HCT116 (cell line): ENCODE measurements at regions not wholly inside any gene's neighbourhood (a gene's known extent, or its start where the extent isn't known, plus 50 kb on each side); places are given as distances from the start of the nearest gene placed in this dataset.

Source experiments
- ATAC-seq: fragments of 200-7000 bp; cut with Tn5 transposase; 2 replicates; pipeline ENCODE4 v1.9.1; 2020; ENCODE audit warnings: mild to moderate bottlenecking, moderate library complexity
- BruUV-seq: library from RNA; stranded (reverse); fragments of 400-500 nt; replicated peaks from 2 replicates; lab custom pipeline; 2021; lab: Mats Ljungman, UMichigan
- CTCF ChIA-PET: fragments of 300-600 bp; sonication (Branson Sonifier 250); formaldehyde crosslinking; loops from one replicate; lab custom pipeline; 2021; ENCODE audit warnings: antibody characterized with exemption; lab: Charles Lee
- POLR2A ChIA-PET: fragments of 300-600, 350-600 bp; sonication (Branson Sonifier 250); formaldehyde crosslinking; loops from one replicate; lab custom pipeline; 2021; ENCODE audit warnings: antibody characterized with exemption; lab: Charles Lee
- RAD21 ChIA-PET, 2 experiments: fragments of 300-600 bp; sonication (Branson Sonifier 250); formaldehyde crosslinking; loops; one replicate each; lab custom pipeline; 2023; ENCODE audit warnings: low total read pairs in 2 of 2; ENCODE audit not compliant: uncharacterized antibody in 2 of 2, unreplicated experiment in 2 of 2, low non-redundant PET in 1 of 2; lab: Charles Lee
- DNase-seq: peaks from one replicate; pipeline ENCODE4 v3.0.0-alpha.2; 2010; ENCODE audit warnings: low read depth, low spot score
- H2AFZ ChIP-seq: fragments of 200-600 bp; shearing (Covaris generic), sonication (generic); 2 replicates; pipeline ENCODE4 v1.6.1; 2017; ENCODE audit warnings: low read depth, mixed run types, mixed read lengths, antibody characterized with exemption, low read length; ENCODE audit not compliant: poor library complexity, severe bottlenecking
- H3K27ac ChIP-seq: 2 replicates; pipeline ENCODE4 v1.5.1; 2012; ENCODE audit warnings: low read depth, low read length
- H3K27me3 ChIP-seq: fragments of 200-600 bp; sonication (generic); 2 replicates; pipeline ENCODE4 v1.6.1; 2016; ENCODE audit warnings: mixed run types, low read length, mixed read lengths; ENCODE audit not compliant: insufficient read depth
- H3K36me3 ChIP-seq, 2 experiments: fragments of 200-500 bp in 1 of 2; fragments of 200-600 bp in 1 of 2; sonication (Bioruptor generic) in 1 of 2; sonication (generic) in 1 of 2; 2 replicates each; pipeline versions ENCODE4 v1.5.1 to v1.6.1; 2014 to 2016; ENCODE audit warnings: low read length in 2 of 2, inconsistent platforms in 1 of 2, mixed read lengths in 1 of 2, mixed run types in 1 of 2; ENCODE audit not compliant: insufficient read depth in 2 of 2, control insufficient read depth in 1 of 2
- H3K4me1 ChIP-seq, 2 experiments: fragments of 200-600 bp in 1 of 2; sonication (generic) in 1 of 2; 2 replicates each; pipeline versions ENCODE4 v1.5.1 to v1.6.1; 2012 to 2017; ENCODE audit warnings: low read length in 2 of 2, inconsistent platforms in 1 of 2, mild to moderate bottlenecking in 1 of 2, mixed read lengths in 1 of 2, mixed run types in 1 of 2, moderate library complexity in 1 of 2; ENCODE audit not compliant: insufficient read depth in 2 of 2, control insufficient read depth in 1 of 2
- H3K4me2 ChIP-seq: fragments of 200-600 bp; sonication (generic); 2 replicates; pipeline ENCODE4 v1.6.1; 2017; ENCODE audit warnings: mixed run types, low read length, mixed read lengths
- H3K4me3 ChIP-seq, 2 experiments: fragments of 200-600 bp in 1 of 2; sonication (generic) in 1 of 2; replicated peaks in 1 of 2; 2 replicates each; pipeline ENCODE4 v1.5.1; 2011 to 2016; ENCODE audit warnings: low read length in 2 of 2, control low read depth in 1 of 2, low read depth in 1 of 2, mild to moderate bottlenecking in 1 of 2, mixed read lengths in 1 of 2, mixed run types in 1 of 2
- H3K79me2 ChIP-seq: fragments of 200-600 bp; sonication (generic); 2 replicates; pipeline ENCODE4 v1.6.1; 2017; ENCODE audit warnings: mild to moderate bottlenecking, mixed run types, low read length, moderate library complexity, mixed read lengths; ENCODE audit not compliant: insufficient read depth
- H3K9ac ChIP-seq: fragments of 200-600 bp; sonication (generic); 2 replicates; pipeline ENCODE4 v1.6.1; 2016; ENCODE audit warnings: low read length, mixed read lengths
- H3K9me2 ChIP-seq: fragments of 200-600 bp; sonication (generic), shearing (Covaris generic); 2 replicates; pipeline ENCODE4 v1.6.1; 2017; ENCODE audit warnings: mixed run types, mild to moderate bottlenecking, moderate library complexity; ENCODE audit not compliant: insufficient read depth
- H3K9me3 ChIP-seq, 2 experiments: fragments of 200-500 bp in 1 of 2; fragments of 200-600 bp in 1 of 2; sonication (Bioruptor generic) in 1 of 2; sonication (generic) in 1 of 2; 2 replicates each; pipeline ENCODE4 v1.6.1; 2014 to 2017; ENCODE audit warnings: low read length in 2 of 2, mixed read lengths in 2 of 2, inconsistent platforms in 1 of 2, low read depth in 1 of 2, mild to moderate bottlenecking in 1 of 2, mixed run types in 1 of 2, moderate library complexity in 1 of 2; ENCODE audit not compliant: control insufficient read depth in 1 of 2, insufficient read depth in 1 of 2
- H4K20me1 ChIP-seq: fragments of 200-600 bp; sonication (generic), shearing (Covaris generic); 2 replicates; pipeline ENCODE4 v1.6.1; 2017; ENCODE audit warnings: mixed run types, mild to moderate bottlenecking, moderate library complexity; ENCODE audit not compliant: insufficient read depth
- CBX3 ChIP-seq: IDR thresholded peaks from 2 replicates; pipeline ENCODE4 v1.6.1; 2012; ENCODE audit warnings: low read depth
- CEBPB ChIP-seq: IDR thresholded peaks from 2 replicates; pipeline ENCODE4 v1.6.1; 2012; ENCODE audit warnings: low read depth
- EGR1 ChIP-seq: IDR thresholded peaks from 2 replicates; pipeline ENCODE4 v1.6.1; 2012; ENCODE audit warnings: low read depth
- EZH2 ChIP-seq: fragments of 200-600 bp; sonication (generic); IDR thresholded peaks from 2 replicates; pipeline ENCODE4 v1.6.1; 2017; ENCODE audit warnings: antibody characterized with exemption, mixed run types
- EZH2phosphoT487 ChIP-seq: fragments of 200-600 bp; IDR thresholded peaks from 2 replicates; pipeline ENCODE4 v1.6.1; 2018; ENCODE audit warnings: antibody characterized with exemption, borderline replicate concordance
- FOSL1 ChIP-seq: IDR thresholded peaks from 2 replicates; pipeline ENCODE4 v1.6.1; 2012; ENCODE audit warnings: low read depth
- POLR2AphosphoS5 ChIP-seq: IDR thresholded peaks from 2 replicates; pipeline ENCODE4 v1.6.1; 2011; ENCODE audit warnings: mild to moderate bottlenecking, low read depth, low read length, moderate library complexity
- SIN3A ChIP-seq: IDR thresholded peaks from 2 replicates; pipeline ENCODE4 v1.6.1; 2012; ENCODE audit warnings: low read depth
- SP1 ChIP-seq: IDR thresholded peaks from 2 replicates; pipeline ENCODE4 v1.6.1; 2012; ENCODE audit warnings: low read depth
- SRF ChIP-seq: IDR thresholded peaks from 2 replicates; pipeline ENCODE4 v1.6.1; 2012; ENCODE audit warnings: low read depth
- TCF7L2 ChIP-seq: IDR thresholded peaks from 2 replicates; pipeline ENCODE4 v1.7.0; 2011; ENCODE audit warnings: borderline replicate concordance, inconsistent platforms; ENCODE audit not compliant: insufficient read depth, insufficient read length; ENCODE audit errors: extremely low read depth
- YY1 ChIP-seq: IDR thresholded peaks from 2 replicates; pipeline ENCODE4 v1.6.1; 2011; ENCODE audit warnings: low read length, low read depth, moderate library complexity, mild to moderate bottlenecking; ENCODE audit not compliant: insufficient replicate concordance; ENCODE audit errors: extremely low read depth
- ZBTB33 ChIP-seq: IDR thresholded peaks from 2 replicates; pipeline ENCODE4 v1.6.1; 2011; ENCODE audit warnings: mild to moderate bottlenecking, low read length, moderate library complexity; ENCODE audit not compliant: insufficient replicate concordance; ENCODE audit errors: extremely low read depth
- ZNF274 ChIP-seq: fragments of 200-500 bp; sonication (Bioruptor generic); IDR thresholded peaks from 2 replicates; pipeline ENCODE4 v1.6.1; 2014; ENCODE audit warnings: mild to moderate bottlenecking, low read depth, low read length, inconsistent platforms
- intact Hi-C: fragments of 100-400 bp; cut with micrococcal nuclease; formaldehyde crosslinking; loops from 2 replicates; pipeline ENCODE4 v1.10.0; 2022
- TF ChIP-seq, protein P1 (sequence below): IDR thresholded peaks from 2 replicates; pipeline ENCODE4 v1.6.1; 2012
- TF ChIP-seq, protein P2 (sequence below): IDR thresholded peaks from 2 replicates; pipeline ENCODE4 v1.6.1; 2012
- TF ChIP-seq, protein P3 (sequence below): IDR thresholded peaks from 2 replicates; pipeline ENCODE4 v1.6.1; 2012; ENCODE audit warnings: low read depth

DNA sequence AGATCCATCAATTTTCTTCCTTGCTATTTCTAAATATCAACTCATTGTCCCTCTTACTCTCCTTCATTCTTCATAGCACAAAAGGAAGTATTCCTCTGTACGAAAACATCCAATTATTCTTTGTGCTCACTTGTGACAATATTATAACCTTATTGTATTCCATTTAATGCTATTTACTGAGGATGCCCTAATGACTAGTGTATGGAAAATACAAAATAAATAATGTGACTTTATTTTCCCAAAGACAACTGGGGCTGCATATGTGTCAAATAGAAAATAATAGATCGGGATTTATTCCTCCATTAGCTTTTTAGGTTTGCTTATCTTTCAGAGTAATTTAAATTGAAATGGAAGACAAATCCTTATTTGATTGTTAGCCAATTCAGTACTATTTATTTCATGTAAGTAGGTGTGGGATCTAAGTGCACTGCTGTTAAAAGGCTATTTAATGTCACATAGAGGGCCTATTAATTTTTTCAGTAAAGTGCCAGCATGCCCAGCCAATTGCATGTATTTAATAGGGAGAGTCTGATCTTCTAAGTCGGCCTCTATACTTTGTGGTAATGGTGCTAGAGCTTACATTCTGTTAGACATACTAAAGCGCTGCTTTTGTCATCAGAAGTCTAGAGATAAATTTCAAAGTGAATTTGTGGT is 329.8 kb downstream of the MCTP2 start:
- no peak overlapping the region for H3K27ac ChIP-seq
- H3K4me3 ChIP-seq: no peak overlapping the region
- H3K36me3 ChIP-seq: no peaks in the 10 kb centered on the region
- intact Hi-C loops: no loop called here
- no peaks in the 10 kb centered on the region for H3K4me1 ChIP-seq
- DNase-seq (no peak), ATAC-seq (no peak)
- H3K9ac ChIP-seq: no peak overlapping the region
- H2AFZ ChIP-seq: no peak overlapping the region
- no TSS peak for BruUV-seq
- POLR2A ChIA-PET: no interaction called here
- no peaks in the 10 kb centered on the region for H3K9me3 ChIP-seq
- H3K9me2 ChIP-seq: no peaks in the 10 kb centered on the region
- no peak overlapping the region for H3K4me2 ChIP-seq
- H4K20me1 ChIP-seq: no peaks in the 10 kb centered on the region
- no peaks in the 10 kb centered on the region for H3K27me3 ChIP-seq
- TF ChIP-seq CEBPB: no peak
- TF ChIP-seq FOSL1: no peak
- TF ChIP-seq, protein P1, sequence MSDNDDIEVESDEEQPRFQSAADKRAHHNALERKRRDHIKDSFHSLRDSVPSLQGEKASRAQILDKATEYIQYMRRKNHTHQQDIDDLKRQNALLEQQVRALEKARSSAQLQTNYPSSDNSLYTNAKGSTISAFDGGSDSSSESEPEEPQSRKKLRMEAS: no peak
- no peak for TF ChIP-seq TCF7L2
- TF ChIP-seq SRF: no peak
- TF ChIP-seq ZNF274: no peak
- no peak for TF ChIP-seq SIN3A
- no peak for TF ChIP-seq EZH2phosphoT487
- no peak for TF ChIP-seq ZBTB33
- TF ChIP-seq POLR2AphosphoS5: no peak
- TF ChIP-seq YY1: no peak
- no peak for TF ChIP-seq CBX3
- TF ChIP-seq, protein P2, sequence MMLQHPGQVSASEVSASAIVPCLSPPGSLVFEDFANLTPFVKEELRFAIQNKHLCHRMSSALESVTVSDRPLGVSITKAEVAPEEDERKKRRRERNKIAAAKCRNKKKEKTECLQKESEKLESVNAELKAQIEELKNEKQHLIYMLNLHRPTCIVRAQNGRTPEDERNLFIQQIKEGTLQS: no peak
- TF ChIP-seq, protein P3, sequence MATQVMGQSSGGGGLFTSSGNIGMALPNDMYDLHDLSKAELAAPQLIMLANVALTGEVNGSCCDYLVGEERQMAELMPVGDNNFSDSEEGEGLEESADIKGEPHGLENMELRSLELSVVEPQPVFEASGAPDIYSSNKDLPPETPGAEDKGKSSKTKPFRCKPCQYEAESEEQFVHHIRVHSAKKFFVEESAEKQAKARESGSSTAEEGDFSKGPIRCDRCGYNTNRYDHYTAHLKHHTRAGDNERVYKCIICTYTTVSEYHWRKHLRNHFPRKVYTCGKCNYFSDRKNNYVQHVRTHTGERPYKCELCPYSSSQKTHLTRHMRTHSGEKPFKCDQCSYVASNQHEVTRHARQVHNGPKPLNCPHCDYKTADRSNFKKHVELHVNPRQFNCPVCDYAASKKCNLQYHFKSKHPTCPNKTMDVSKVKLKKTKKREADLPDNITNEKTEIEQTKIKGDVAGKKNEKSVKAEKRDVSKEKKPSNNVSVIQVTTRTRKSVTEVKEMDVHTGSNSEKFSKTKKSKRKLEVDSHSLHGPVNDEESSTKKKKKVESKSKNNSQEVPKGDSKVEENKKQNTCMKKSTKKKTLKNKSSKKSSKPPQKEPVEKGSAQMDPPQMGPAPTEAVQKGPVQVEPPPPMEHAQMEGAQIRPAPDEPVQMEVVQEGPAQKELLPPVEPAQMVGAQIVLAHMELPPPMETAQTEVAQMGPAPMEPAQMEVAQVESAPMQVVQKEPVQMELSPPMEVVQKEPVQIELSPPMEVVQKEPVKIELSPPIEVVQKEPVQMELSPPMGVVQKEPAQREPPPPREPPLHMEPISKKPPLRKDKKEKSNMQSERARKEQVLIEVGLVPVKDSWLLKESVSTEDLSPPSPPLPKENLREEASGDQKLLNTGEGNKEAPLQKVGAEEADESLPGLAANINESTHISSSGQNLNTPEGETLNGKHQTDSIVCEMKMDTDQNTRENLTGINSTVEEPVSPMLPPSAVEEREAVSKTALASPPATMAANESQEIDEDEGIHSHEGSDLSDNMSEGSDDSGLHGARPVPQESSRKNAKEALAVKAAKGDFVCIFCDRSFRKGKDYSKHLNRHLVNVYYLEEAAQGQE: no peak
- TF ChIP-seq EZH2: no peak
- no peak for TF ChIP-seq SP1
- no peak for TF ChIP-seq EGR1
- H3K79me2 ChIP-seq: no peaks in the 10 kb centered on the region
- RAD21 ChIA-PET: no interaction called here
- CTCF ChIA-PET: no interaction called here
